ENCODE measurements at regions not wholly inside any gene's neighbourhood (a gene's known extent, or its start where the extent isn't known, plus 50 kb on each side); places are given as distances from the start of the nearest gene placed in this dataset.

DNA sequence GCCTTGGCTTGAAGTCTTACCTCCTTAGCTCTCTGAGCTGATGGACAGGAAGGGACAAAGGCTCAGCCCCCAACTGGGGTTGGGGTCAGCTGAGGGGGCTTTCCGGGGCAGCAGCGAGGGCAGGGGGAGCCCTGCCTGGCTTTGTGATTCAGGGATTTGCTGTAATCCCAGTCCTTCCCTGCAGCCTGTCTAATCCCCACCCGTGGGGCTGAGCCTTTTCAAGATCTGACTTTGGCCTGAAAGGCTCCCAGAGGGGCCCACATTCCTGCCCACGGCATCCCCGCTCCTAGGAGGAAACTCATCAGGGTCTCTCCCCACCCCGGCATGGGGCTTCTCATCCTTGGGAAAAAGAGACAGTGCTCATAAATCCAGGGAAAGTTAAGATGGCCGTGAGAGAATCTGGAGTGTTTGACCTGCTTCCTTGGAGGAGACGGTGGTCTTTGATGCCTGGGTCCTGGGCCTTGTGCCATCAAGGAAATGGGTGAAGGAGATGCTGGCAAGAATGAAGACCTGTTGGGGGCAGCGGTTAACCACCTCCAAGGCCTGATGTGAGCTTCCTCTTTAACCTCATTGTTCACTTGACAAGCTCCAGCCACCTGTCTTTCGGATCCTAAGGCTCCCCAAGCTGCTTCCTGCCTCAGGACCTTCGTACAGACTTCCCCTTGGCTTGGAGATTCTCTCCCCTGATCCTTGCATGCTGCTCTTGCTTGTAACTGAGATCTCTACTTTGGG lies 83.1 kb upstream of the WNT4 start:
- Histone ChIP-seq H3K27me3 (ENCODE audit: low read length) (no peaks in the 10 kb centered on the region), H3K9ac (ENCODE audit: low read length) (no peak overlapping the region), H3K4me3 (ENCODE audit: low read length) (no peak overlapping the region), H3K79me2 (ENCODE audit: low read length) (no peaks in the 10 kb centered on the region), H3K27ac (ENCODE audit: low read length) (no peak overlapping the region), H3K9me2 (replicated peaks; ENCODE audit: insufficient read depth, low read length) (no peaks in the 10 kb centered on the region), H2AFZ (ENCODE audit: low read length) (no peak overlapping the region), H3K9me3 (ENCODE audit: low read length) (no peaks in the 10 kb centered on the region), H3K4me2 (ENCODE audit: low read depth, low read length, poor library complexity, severe bottlenecking) (no peak overlapping the region), H3K4me1 (ENCODE audit: low read length) (no peaks in the 10 kb centered on the region), H4K20me1 (ENCODE audit: insufficient read depth, low read depth, low read length) (no peaks in the 10 kb centered on the region), H3K36me3 (ENCODE audit: insufficient read depth, low read length) (no peaks in the 10 kb centered on the region)
- no peak for DNase-seq

DNA sequence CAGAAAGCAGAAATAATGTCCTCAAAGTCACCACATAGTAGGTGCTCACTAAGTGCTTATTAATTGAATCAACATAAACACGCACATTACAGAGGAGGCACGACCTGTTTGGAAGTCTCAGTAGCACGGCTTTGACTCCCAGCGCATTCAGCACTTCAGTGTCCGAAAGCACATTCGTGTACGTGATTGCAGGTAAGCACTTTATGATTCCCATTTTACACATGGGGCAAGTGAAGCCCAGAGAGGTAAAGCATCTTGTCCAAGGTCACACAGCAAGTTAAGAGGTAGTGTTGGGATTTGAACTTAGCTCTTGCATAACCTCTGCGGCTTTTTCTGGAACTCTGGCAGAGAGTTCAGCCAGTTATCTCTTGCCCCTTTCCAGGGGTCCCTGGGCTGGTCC lies 85.2 kb upstream of the WNT4 start:
- H2AFZ ChIP-seq (ENCODE audit: low read length) = no peak overlapping the region
- no peaks in the 10 kb centered on the region for H3K9me3 ChIP-seq (ENCODE audit: low read length)
- no peaks in the 10 kb centered on the region for H3K27me3 ChIP-seq (ENCODE audit: low read length)
- H3K4me1 ChIP-seq (ENCODE audit: low read length) = no peaks in the 10 kb centered on the region
- H3K9me2 ChIP-seq (replicated peaks; ENCODE audit: insufficient read depth, low read length) = no peaks in the 10 kb centered on the region
- no peak for DNase-seq
- H3K4me2 ChIP-seq (ENCODE audit: low read depth, low read length, poor library complexity, severe bottlenecking) = no peak overlapping the region
- H3K36me3 ChIP-seq (ENCODE audit: insufficient read depth, low read length) = no peaks in the 10 kb centered on the region
- H3K79me2 ChIP-seq (ENCODE audit: low read length) = no peaks in the 10 kb centered on the region
- no peak overlapping the region for H3K27ac ChIP-seq (ENCODE audit: low read length)
- no peak overlapping the region for H3K9ac ChIP-seq (ENCODE audit: low read length)
- no peak overlapping the region for H3K4me3 ChIP-seq (ENCODE audit: low read length)
- no peaks in the 10 kb centered on the region for H4K20me1 ChIP-seq (ENCODE audit: insufficient read depth, low read depth, low read length)

DNA sequence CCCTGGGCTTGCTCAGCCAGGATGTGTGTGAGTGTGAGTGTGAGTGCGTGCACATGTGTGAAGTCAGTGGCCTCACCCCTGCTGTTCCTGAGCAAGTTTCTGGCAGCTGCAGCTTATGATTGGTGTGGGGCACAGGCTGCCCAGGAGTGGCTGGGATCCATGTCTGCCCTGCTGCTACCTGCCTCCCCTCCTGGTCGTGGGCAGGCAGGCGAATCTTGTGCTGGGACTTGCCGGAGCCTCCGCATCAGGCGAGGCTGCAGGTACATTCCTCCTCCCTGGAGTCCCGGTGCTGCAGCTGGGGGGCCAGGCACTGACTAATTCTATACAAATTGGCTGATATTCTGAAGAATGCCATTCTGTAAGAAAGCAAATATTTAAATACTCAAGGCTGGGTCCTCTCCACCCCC lies 85.6 kb upstream of the WNT4 start:
- Histone ChIP-seq H3K4me2 (ENCODE audit: low read depth, low read length, poor library complexity, severe bottlenecking) (no peak overlapping the region), H3K27me3 (ENCODE audit: low read length) (no peaks in the 10 kb centered on the region), H3K9me3 (ENCODE audit: low read length) (no peaks in the 10 kb centered on the region), H3K36me3 (ENCODE audit: insufficient read depth, low read length) (no peaks in the 10 kb centered on the region), H3K9ac (ENCODE audit: low read length) (no peak overlapping the region), H3K4me3 (ENCODE audit: low read length) (no peak overlapping the region), H3K79me2 (ENCODE audit: low read length) (no peaks in the 10 kb centered on the region), H3K9me2 (replicated peaks; ENCODE audit: insufficient read depth, low read length) (no peaks in the 10 kb centered on the region), H3K27ac (ENCODE audit: low read length) (no peak overlapping the region), H2AFZ (ENCODE audit: low read length) (no peak overlapping the region), H3K4me1 (ENCODE audit: low read length) (no peaks in the 10 kb centered on the region), H4K20me1 (ENCODE audit: insufficient read depth, low read depth, low read length) (no peaks in the 10 kb centered on the region)
- no peak for DNase-seq

DNA sequence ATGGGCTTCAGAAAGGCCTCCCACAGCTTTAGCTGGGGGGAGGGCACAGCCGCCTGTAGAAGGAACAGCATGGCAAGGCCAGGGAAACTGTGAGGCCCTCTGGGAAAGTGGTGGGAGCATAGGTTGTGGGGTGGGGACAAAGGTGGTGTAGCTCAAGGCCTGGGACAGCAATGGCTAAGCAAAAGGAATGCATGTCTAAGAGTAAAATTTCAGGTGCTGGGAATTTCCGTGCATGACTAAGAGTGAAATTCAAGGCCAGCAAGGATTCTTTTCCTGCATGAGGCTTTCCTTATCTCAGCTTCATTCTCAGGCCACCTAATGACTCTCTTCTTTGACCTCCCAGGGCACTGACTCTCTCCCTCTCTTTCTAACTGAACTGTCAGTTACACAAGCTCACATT lies 86.5 kb upstream of the WNT4 start:
- no peak overlapping the region for H2AFZ ChIP-seq (ENCODE audit: low read length)
- H3K4me1 ChIP-seq (ENCODE audit: low read length) = no peaks in the 10 kb centered on the region
- H3K9me3 ChIP-seq (ENCODE audit: low read length) = no peaks in the 10 kb centered on the region
- H3K4me2 ChIP-seq (ENCODE audit: low read depth, low read length, poor library complexity, severe bottlenecking) = no peak overlapping the region
- H4K20me1 ChIP-seq (ENCODE audit: insufficient read depth, low read depth, low read length) = no peaks in the 10 kb centered on the region
- H3K27me3 ChIP-seq (ENCODE audit: low read length) = no peaks in the 10 kb centered on the region
- H3K9ac ChIP-seq (ENCODE audit: low read length) = no peak overlapping the region
- H3K4me3 ChIP-seq (ENCODE audit: low read length) = no peak overlapping the region
- no peaks in the 10 kb centered on the region for H3K9me2 ChIP-seq (replicated peaks; ENCODE audit: insufficient read depth, low read length)
- no peaks in the 10 kb centered on the region for H3K79me2 ChIP-seq (ENCODE audit: low read length)
- no peaks in the 10 kb centered on the region for H3K36me3 ChIP-seq (ENCODE audit: insufficient read depth, low read length)
- no peak overlapping the region for H3K27ac ChIP-seq (ENCODE audit: low read length)
- DNase-seq = no peak

DNA sequence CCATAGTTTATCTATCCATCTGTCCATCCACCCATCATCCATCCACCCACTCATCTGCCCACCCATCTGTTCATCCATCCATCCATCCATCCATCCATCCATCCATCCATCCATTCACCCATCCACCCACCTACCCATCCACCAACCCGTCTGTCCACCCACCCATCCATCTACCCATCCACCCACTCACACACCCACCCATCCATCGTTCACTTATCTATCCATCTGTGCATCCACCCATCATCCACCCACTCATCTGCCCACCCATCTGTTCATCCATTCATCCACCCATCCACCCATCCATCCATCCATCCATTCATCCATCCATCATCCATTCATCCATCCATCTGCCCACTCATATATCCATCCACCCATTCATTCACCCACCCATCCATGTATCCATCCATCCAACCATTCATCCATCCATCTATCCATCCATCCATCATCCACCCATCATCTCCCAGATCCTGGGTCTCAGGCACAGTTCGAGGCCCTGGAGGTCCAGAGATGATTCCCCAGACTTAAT lies 88.2 kb upstream of the WNT4 start:
- DNase-seq = no peak
- Histone ChIP-seq H3K79me2 (ENCODE audit: low read length) (no peaks in the 10 kb centered on the region), H3K36me3 (ENCODE audit: insufficient read depth, low read length) (no peaks in the 10 kb centered on the region), H2AFZ (ENCODE audit: low read length) (no peak overlapping the region), H3K4me2 (ENCODE audit: low read depth, low read length, poor library complexity, severe bottlenecking) (no peak overlapping the region), H3K4me3 (ENCODE audit: low read length) (no peak overlapping the region), H3K27me3 (ENCODE audit: low read length) (no peaks in the 10 kb centered on the region), H3K27ac (ENCODE audit: low read length) (no peak overlapping the region), H3K4me1 (ENCODE audit: low read length) (no peaks in the 10 kb centered on the region), H3K9ac (ENCODE audit: low read length) (no peak overlapping the region), H3K9me2 (replicated peaks; ENCODE audit: insufficient read depth, low read length) (no peaks in the 10 kb centered on the region), H3K9me3 (ENCODE audit: low read length) (no peaks in the 10 kb centered on the region), H4K20me1 (ENCODE audit: insufficient read depth, low read depth, low read length) (no peaks in the 10 kb centered on the region)

DNA sequence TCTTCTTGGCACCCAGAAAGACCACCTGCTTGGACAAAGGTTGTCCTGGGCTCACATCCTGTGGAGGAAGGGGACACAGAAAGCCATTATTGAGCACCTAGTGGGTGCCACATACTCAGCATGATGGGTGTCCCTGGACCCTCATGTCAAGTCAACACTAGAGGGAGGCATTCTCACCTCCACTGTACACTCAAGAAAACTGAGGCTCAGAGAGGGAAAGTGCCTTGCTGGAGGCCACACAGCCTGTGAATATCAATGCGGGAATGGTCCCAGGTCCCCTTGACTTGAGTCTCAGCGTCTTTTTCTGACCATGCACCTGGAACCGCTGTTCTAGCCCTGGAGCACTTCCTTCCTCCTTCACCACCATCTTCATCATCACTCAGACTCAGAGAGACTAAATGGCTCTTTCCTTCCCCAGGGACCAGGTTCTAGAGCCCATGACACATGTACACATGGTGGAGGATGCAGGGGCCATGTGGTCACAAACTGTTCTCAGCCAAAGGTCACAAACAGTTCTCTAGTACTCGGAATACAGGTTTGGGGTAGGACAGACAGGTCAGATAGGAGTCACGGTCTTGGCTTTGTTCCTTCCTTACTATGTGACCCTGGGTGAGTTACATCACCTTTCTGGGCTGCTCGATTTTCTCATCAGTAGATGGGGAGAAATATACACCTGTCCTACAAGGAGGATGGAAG lies 89.2 kb upstream of the WNT4 start:
- Histone ChIP-seq H3K9me3 (ENCODE audit: low read length) (no peaks in the 10 kb centered on the region), H3K27ac (ENCODE audit: low read length) (no peak overlapping the region), H3K4me3 (ENCODE audit: low read length) (no peak overlapping the region), H2AFZ (ENCODE audit: low read length) (no peak overlapping the region), H3K9me2 (replicated peaks; ENCODE audit: insufficient read depth, low read length) (no peaks in the 10 kb centered on the region), H3K36me3 (ENCODE audit: insufficient read depth, low read length) (no peaks in the 10 kb centered on the region), H3K79me2 (ENCODE audit: low read length) (no peaks in the 10 kb centered on the region), H3K4me1 (ENCODE audit: low read length) (no peaks in the 10 kb centered on the region), H3K27me3 (ENCODE audit: low read length) (no peaks in the 10 kb centered on the region), H3K9ac (ENCODE audit: low read length) (no peak overlapping the region), H4K20me1 (ENCODE audit: insufficient read depth, low read depth, low read length) (no peaks in the 10 kb centered on the region), H3K4me2 (ENCODE audit: low read depth, low read length, poor library complexity, severe bottlenecking) (no peak overlapping the region)
- peak; percentile 44 for DNase-seq

DNA sequence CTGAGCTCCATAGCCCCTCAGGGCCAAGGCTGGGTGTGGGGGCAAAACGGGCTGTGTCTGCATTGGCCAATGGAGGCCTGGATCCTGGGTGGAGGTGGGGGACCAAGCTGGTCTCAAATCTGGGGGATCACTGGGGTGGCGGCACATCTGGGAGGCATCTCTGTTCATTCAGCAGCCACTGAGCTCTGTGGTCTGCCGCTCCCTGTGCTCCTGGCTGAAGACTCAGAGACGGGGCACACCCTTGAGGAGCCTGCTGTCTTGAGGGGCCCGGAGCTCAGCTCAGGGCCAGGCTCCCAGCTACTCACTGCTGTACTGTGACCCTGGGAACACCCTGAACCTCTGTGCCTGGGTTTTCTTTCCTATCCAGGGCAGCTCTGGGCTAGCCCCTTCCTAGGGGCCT lies 90.3 kb upstream of the WNT4 start:
- no peak overlapping the region for H3K4me2 ChIP-seq (ENCODE audit: low read depth, low read length, poor library complexity, severe bottlenecking)
- no peaks in the 10 kb centered on the region for H3K79me2 ChIP-seq (ENCODE audit: low read length)
- H3K36me3 ChIP-seq (ENCODE audit: insufficient read depth, low read length) = no peaks in the 10 kb centered on the region
- H3K9me2 ChIP-seq (replicated peaks; ENCODE audit: insufficient read depth, low read length) = no peaks in the 10 kb centered on the region
- H3K9me3 ChIP-seq (ENCODE audit: low read length) = no peaks in the 10 kb centered on the region
- H3K27me3 ChIP-seq (ENCODE audit: low read length) = no peaks in the 10 kb centered on the region
- H3K27ac ChIP-seq (ENCODE audit: low read length) = no peak overlapping the region
- no peak overlapping the region for H2AFZ ChIP-seq (ENCODE audit: low read length)
- H3K4me3 ChIP-seq (ENCODE audit: low read length) = no peak overlapping the region
- H4K20me1 ChIP-seq (ENCODE audit: insufficient read depth, low read depth, low read length) = no peaks in the 10 kb centered on the region
- H3K4me1 ChIP-seq (ENCODE audit: low read length) = no peaks in the 10 kb centered on the region
- DNase-seq = no peak
- no peak overlapping the region for H3K9ac ChIP-seq (ENCODE audit: low read length)

DNA sequence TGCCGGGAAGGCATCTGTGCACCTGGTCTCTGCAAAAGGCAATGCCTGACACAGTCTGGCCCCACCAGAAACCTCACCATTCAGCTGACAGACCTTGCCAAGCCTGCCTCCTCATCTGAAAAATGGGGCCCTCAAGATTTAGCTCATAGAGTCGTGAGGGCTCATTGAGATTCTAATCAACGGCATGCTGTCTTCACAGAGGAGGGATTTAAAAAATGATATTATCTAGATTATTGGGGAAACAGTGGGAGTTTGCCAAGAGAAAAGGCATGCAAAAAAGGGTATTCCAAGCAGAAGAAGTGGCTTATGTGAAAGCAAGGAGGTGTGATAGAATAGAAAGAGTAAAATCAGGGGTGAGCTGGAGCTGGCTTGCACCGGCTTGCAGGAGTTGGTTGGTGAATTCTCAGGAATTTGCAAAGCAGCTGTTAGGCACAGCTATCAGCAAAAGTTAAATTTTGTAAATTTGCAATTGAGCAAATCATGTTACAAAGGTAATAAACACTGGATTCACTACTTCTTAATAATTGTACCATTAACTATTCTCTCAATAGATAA lies 91.7 kb upstream of the WNT4 start:
- H3K9me2 ChIP-seq (replicated peaks; ENCODE audit: insufficient read depth, low read length) = no peaks in the 10 kb centered on the region
- H4K20me1 ChIP-seq (ENCODE audit: insufficient read depth, low read depth, low read length) = no peaks in the 10 kb centered on the region
- H3K9me3 ChIP-seq (ENCODE audit: low read length) = no peaks in the 10 kb centered on the region
- no peak overlapping the region for H3K9ac ChIP-seq (ENCODE audit: low read length)
- H3K27ac ChIP-seq (ENCODE audit: low read length) = no peak overlapping the region
- DNase-seq = no peak
- H3K4me3 ChIP-seq (ENCODE audit: low read length) = no peak overlapping the region
- H3K36me3 ChIP-seq (ENCODE audit: insufficient read depth, low read length) = no peaks in the 10 kb centered on the region
- no peaks in the 10 kb centered on the region for H3K79me2 ChIP-seq (ENCODE audit: low read length)
- no peak overlapping the region for H3K4me2 ChIP-seq (ENCODE audit: low read depth, low read length, poor library complexity, severe bottlenecking)
- H3K27me3 ChIP-seq (ENCODE audit: low read length) = no peaks in the 10 kb centered on the region
- no peaks in the 10 kb centered on the region for H3K4me1 ChIP-seq (ENCODE audit: low read length)
- H2AFZ ChIP-seq (ENCODE audit: low read length) = no peak overlapping the region
